Esophagus muscularis mucosa (tissue), 4 donors: ENCODE measurements at regions not wholly inside any gene's neighbourhood (a gene's known extent, or its start where the extent isn't known, plus 50 kb on each side); places are given as distances from the start of the nearest gene placed in this dataset.
A peak's percentile ranks its signal among the peaks of the same experiment; 100 is the strongest.
"Not testable (repeated sequence)": the region's sequence is repeated elsewhere in the genome, so short reads cannot be mapped to it uniquely, and the experiment has no call there.

Experiments used
- DNase-seq: peaks from one replicate; pipeline ENCODE4 v3.0.0-alpha.2; 2017; ENCODE audit errors: extremely low spot score
- H3K27ac ChIP-seq, 4 donors: fragments of 200-600 bp; sonication (generic); replicated peaks in 1 of 4; 1 replicate in 3 of 4; 2 replicates in 1 of 4; pipeline ENCODE4 v1.5.1; 2016 to 2019; ENCODE audit warnings: mild to moderate bottlenecking in 1 of 4
- H3K27me3 ChIP-seq, 4 donors: fragments of 200-600 bp; sonication (generic); one replicate each; pipeline versions ENCODE4 v1.5.1 to v1.6.0; 2016 to 2019
- H3K36me3 ChIP-seq, 4 donors: fragments of 200-600 bp; sonication (generic); one replicate each; pipeline ENCODE4 v1.5.1; 2016 to 2019
- H3K4me1 ChIP-seq, 4 donors: fragments of 200-600 bp; sonication (generic); one replicate each; pipeline ENCODE4 v1.5.1; 2016 to 2019
- H3K4me3 ChIP-seq, 4 donors: fragments of 200-600 bp; sonication (generic); 1 replicate in 2 of 4; 2 replicates in 2 of 4; pipeline ENCODE4 v1.5.1; 2016 to 2019; ENCODE audit warnings: mild to moderate bottlenecking in 4 of 4, moderate library complexity in 1 of 4
- H3K9me3 ChIP-seq, 4 donors: fragments of 200-600 bp; sonication (generic); 1 replicate in 3 of 4; 2 replicates in 1 of 4; pipeline ENCODE4 v1.5.1; 2016 to 2019
- CTCF ChIP-seq, 3 experiments: fragments of 200-600 bp in 2 of 3; fragments of 450-650 bp in 1 of 3; sonication (generic) in 2 of 3; IDR thresholded peaks; one replicate each; pipeline ENCODE4 v1.5.1; 2017 to 2019; ENCODE audit warnings: antibody characterized with exemption in 3 of 3, mild to moderate bottlenecking in 2 of 3, moderate library complexity in 1 of 3
- EP300 ChIP-seq: sonication (generic); formaldehyde crosslinking; IDR thresholded peaks from one replicate; pipeline ENCODE4 v1.6.1; 2017; ENCODE audit warnings: antibody characterized with exemption
- POLR2A ChIP-seq: fragments of 450-650 bp; IDR thresholded peaks from one replicate; pipeline ENCODE4 v1.6.1; 2017; ENCODE audit warnings: antibody characterized with exemption, moderate library complexity, mild to moderate bottlenecking, low read depth
- POLR2AphosphoS5 ChIP-seq, 2 donors: sonication (generic); formaldehyde crosslinking; IDR thresholded peaks; one replicate each; pipeline ENCODE4 v1.6.1; 2017; ENCODE audit warnings: antibody characterized with exemption in 2 of 2
- WGBS: methylation state at CpG from one replicate; pipeline ENCODE4 v1.1.5; 2018; 5-methylcytosine and 5-hydroxymethylcytosine counted together
- intact Hi-C: fragments of 100-400 bp; cut with DNase I; formaldehyde crosslinking; loops from one replicate; pipeline ENCODE4 v1.15.1; 2023

- H3K9me3 ChIP-seq: no peaks in the 10 kb centered on the region
- H3K36me3 ChIP-seq: no peaks in the 10 kb centered on the region
- no peak overlapping the region for H3K27ac ChIP-seq
- H3K27me3 ChIP-seq: no peaks in the 10 kb centered on the region
- H3K4me1 ChIP-seq: peaks cover 0 to 7% (median 3%) of the 10 kb centered on the region in 4 donors
- intact Hi-C loops: no loop called here
- 20% methylated on average over 1 of the region's 1 CpG for WGBS
- DNase-seq: no peak
- H3K4me3 ChIP-seq: no peak overlapping the region
- TF ChIP-seq CTCF (IDR thresholded peaks at IDR 0.05) (no peak), POLR2AphosphoS5 (IDR thresholded peaks at IDR 0.05) (no peak), EP300 (no peak), POLR2A (no peak)
These were observed 134.9 kb upstream of the CACNA2D1 start for GRCh38 chr7:82578430-82578829.

GRCh38 chr7:82572195-82572880 lies 128.8 kb upstream of the CACNA2D1 start:
- Histone ChIP-seq H3K4me1 (peaks cover 7 to 13% (median 9%) of the 10 kb centered on the region in 4 donors), H3K4me3 (peak overlapping the region in 1 of 4 donors; percentile 1), H3K9me3 (no peaks in the 10 kb centered on the region), H3K36me3 (no peaks in the 10 kb centered on the region), H3K27me3 (no peaks in the 10 kb centered on the region), H3K27ac (no peak overlapping the region)
- 2% methylated on average over 9 of the region's 9 CpGs for whole genome bisulfite sequencing
- TF ChIP-seq POLR2AphosphoS5 (IDR thresholded peaks at IDR 0.05): no peak
- no peak for TF ChIP-seq EP300
- no peak for TF ChIP-seq POLR2A
- TF ChIP-seq CTCF (IDR thresholded peaks at IDR 0.05): peak; percentile 82 to 95 (median 89)
- DNase-seq: peak; percentile 94
- intact Hi-C loops: loop anchor here (5.0 kb wide), 3 partner anchors 335 to 1090 kb away; no protein-coding TSS in a partner anchor

GRCh38 chr7:82571047-82571446 lies 127.5 kb upstream of the CACNA2D1 start:
- not testable (repeated sequence) for H3K27me3 ChIP-seq, H3K27ac ChIP-seq, DNase-seq, H3K4me3 ChIP-seq, H3K36me3 ChIP-seq, H3K9me3 ChIP-seq
- intact Hi-C loops: loop anchor here (5.0 kb wide), 3 partner anchors 334 to 1089 kb away; no protein-coding TSS in a partner anchor
- H3K4me1 ChIP-seq: peaks cover 13 to 26% (median 19%) of the 10 kb centered on the region in 4 donors
- 86% methylated on average over 4 of the region's 4 CpGs for WGBS

- WGBS: 84% methylated on average over 2 of the region's 2 CpGs
- H3K4me3 ChIP-seq: no peak overlapping the region
- no peaks in the 10 kb centered on the region for H3K9me3 ChIP-seq
- H3K27me3 ChIP-seq: no peaks in the 10 kb centered on the region
- no peak for TF ChIP-seq POLR2AphosphoS5 (IDR thresholded peaks at IDR 0.05)
- no peak for TF ChIP-seq EP300
- TF ChIP-seq POLR2A: no peak
- TF ChIP-seq CTCF (IDR thresholded peaks at IDR 0.05): no peak
- DNase-seq: no peak
- H3K36me3 ChIP-seq: no peaks in the 10 kb centered on the region
- intact Hi-C loops: no loop called here
- no peak overlapping the region for H3K27ac ChIP-seq
- H3K4me1 ChIP-seq: peaks cover 13 to 28% (median 19%) of the 10 kb centered on the region in 4 donors
These were observed 124.3 kb upstream of the CACNA2D1 start for GRCh38 chr7:82567841-82568240.

- 74% methylated on average over 2 of the region's 2 CpGs for WGBS
- Histone ChIP-seq H3K27me3 (no peaks in the 10 kb centered on the region), H3K27ac (no peak overlapping the region), H3K9me3 (no peaks in the 10 kb centered on the region), H3K4me3 (no peak overlapping the region), H3K36me3 (no peaks in the 10 kb centered on the region), H3K4me1 (peaks cover 10 to 24% (median 16%) of the 10 kb centered on the region in 4 donors)
- no peak for DNase-seq
- TF ChIP-seq POLR2AphosphoS5 (IDR thresholded peaks at IDR 0.05) (no peak), EP300 (no peak), POLR2A (no peak), CTCF (IDR thresholded peaks at IDR 0.05) (no peak)
- intact Hi-C loops: no loop called here
These were observed 123.8 kb upstream of the CACNA2D1 start for GRCh38 chr7:82567356-82567755.
